Choroid plexus epithelial cell (primary cell): ENCODE measurements at regions not wholly inside any gene's neighbourhood (a gene's known extent, or its start where the extent isn't known, plus 50 kb on each side); places are given as distances from the start of the nearest gene placed in this dataset.
A peak's percentile ranks its signal among the peaks of the same experiment; 100 is the strongest.
"Not testable (repeated sequence)": the region's sequence is repeated elsewhere in the genome, so short reads cannot be mapped to it uniquely, and the experiment has no call there.

Source experiments
- DNase-seq: peaks from one replicate; pipeline ENCODE4 v3.0.0-alpha.2; 2010; ENCODE audit warnings: low read depth
- H3K4me3 ChIP-seq: 2 replicates; pipeline ENCODE4 v1.5.1; 2011; ENCODE audit warnings: low read depth, mild to moderate bottlenecking, control low read depth, low read length, moderate library complexity
- CTCF ChIP-seq: conservative IDR thresholded peaks from 2 replicates; pipeline ENCODE4 v1.5.1; 2011; ENCODE audit warnings: low read depth, mild to moderate bottlenecking, control low read depth, inconsistent platforms, low read length, moderate library complexity

- DNase-seq = peak; percentile 41
- TF ChIP-seq CTCF = peak; percentile 30
These were observed 1024.8 kb downstream of the TLE1 start for GRCh38 chr9:80664327-80665210.

GRCh38 chr9:80659751-80660150, 1029.6 kb downstream of the TLE1 start:
- not testable (repeated sequence) for H3K4me3 ChIP-seq, DNase-seq

More at GRCh38 chr9:80664327-80665210, 1024.8 kb downstream of the TLE1 start:
- no peak overlapping the region for H3K4me3 ChIP-seq

- no peak overlapping the region for H3K4me3 ChIP-seq
- DNase-seq = peak; percentile 82
- TF ChIP-seq CTCF = no peak
These were observed 1038.3 kb downstream of the TLE1 start for GRCh38 chr9:80651044-80651443.

- TF ChIP-seq CTCF = no peak
- no peak overlapping the region for H3K4me3 ChIP-seq
- DNase-seq = no peak
These were observed 1039.9 kb downstream of the TLE1 start for GRCh38 chr9:80649496-80649895.

- no peak for TF ChIP-seq CTCF
- peak; percentile 73 for DNase-seq
- no peak overlapping the region for H3K4me3 ChIP-seq
These were observed 1040.3 kb downstream of the TLE1 start for GRCh38 chr9:80649001-80649420.

GRCh38 chr9:80648336-80648735, 1041.0 kb downstream of the TLE1 start:
- no peak overlapping the region for H3K4me3 ChIP-seq
- DNase-seq = peak; percentile 78
- TF ChIP-seq CTCF = no peak

- no peak for TF ChIP-seq CTCF
- no peak for DNase-seq
- no peak overlapping the region for H3K4me3 ChIP-seq
These were observed 1043.1 kb downstream of the TLE1 start for GRCh38 chr9:80646211-80646610.
